HFFc6 (cell line): ENCODE measurements at regions not wholly inside any gene's neighbourhood (a gene's known extent, or its start where the extent isn't known, plus 50 kb on each side); places are given as distances from the start of the nearest gene placed in this dataset.

Experiments used
- DNase-seq: peaks from one replicate; pipeline ENCODE4 v3.0.0-alpha.2; 2018
- H3K27ac Mint-ChIP-seq: 2 replicates; pipeline ENCODE4 v1.8.0; 2020; ENCODE audit warnings: mild to moderate bottlenecking, mixed read lengths
- H3K27me3 Mint-ChIP-seq: 2 replicates; pipeline ENCODE4 v1.8.0; 2021; ENCODE audit warnings: mild to moderate bottlenecking, moderate library complexity, mixed read lengths; ENCODE audit not compliant: insufficient read depth
- H3K36me3 Mint-ChIP-seq: 2 replicates; pipeline ENCODE4 v1.8.0; 2021; ENCODE audit warnings: low read depth, mixed read lengths
- H3K4me1 Mint-ChIP-seq: 2 replicates; pipeline ENCODE4 v1.8.0; 2020; ENCODE audit warnings: low read depth, mixed read lengths
- H3K4me3 Mint-ChIP-seq: 2 replicates; pipeline ENCODE4 v1.8.0; 2020; ENCODE audit warnings: mild to moderate bottlenecking, moderate library complexity, mixed read lengths
- H3K9me3 Mint-ChIP-seq: 2 replicates; pipeline ENCODE4 v1.8.0; 2020; ENCODE audit warnings: mild to moderate bottlenecking, mixed read lengths
- TF ChIP-seq, protein P1 (sequence below): fragments of 200-600 bp; sonication (generic); IDR thresholded peaks from 2 replicates; pipeline ENCODE4 v1.5.0; 2021; ENCODE audit warnings: antibody characterized with exemption, mild to moderate bottlenecking

DNA sequence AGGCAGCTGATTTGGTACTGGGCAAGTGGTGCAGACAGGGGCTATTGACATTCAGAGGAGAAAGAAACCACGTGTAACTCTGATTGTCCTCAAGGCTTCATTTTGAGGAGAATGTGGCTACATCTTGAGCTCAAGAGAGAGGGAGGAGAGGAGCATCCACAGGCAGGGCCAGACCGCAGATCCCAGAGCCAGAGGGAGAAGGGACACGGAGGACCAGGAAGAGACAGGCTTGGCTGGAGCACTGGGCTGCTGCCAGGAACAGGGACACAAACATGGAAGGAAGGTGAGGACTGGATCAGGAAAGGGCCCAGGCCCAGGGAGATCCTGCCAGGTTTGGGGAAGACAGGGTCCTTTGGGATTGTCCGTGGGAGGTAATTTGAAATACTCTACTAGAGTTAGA lies 158.3 kb downstream of the GPAM start:
- Mint-ChIP-seq H3K27ac (no peak overlapping the region), H3K4me1 (no peaks in the 10 kb centered on the region), H3K36me3 (no peaks in the 10 kb centered on the region), H3K4me3 (no peak overlapping the region), H3K27me3 (no peaks in the 10 kb centered on the region; the same call in 1 of the 2 replicates), H3K9me3 (peaks cover 41% of the 10 kb centered on the region)
- TF ChIP-seq, protein P1, sequence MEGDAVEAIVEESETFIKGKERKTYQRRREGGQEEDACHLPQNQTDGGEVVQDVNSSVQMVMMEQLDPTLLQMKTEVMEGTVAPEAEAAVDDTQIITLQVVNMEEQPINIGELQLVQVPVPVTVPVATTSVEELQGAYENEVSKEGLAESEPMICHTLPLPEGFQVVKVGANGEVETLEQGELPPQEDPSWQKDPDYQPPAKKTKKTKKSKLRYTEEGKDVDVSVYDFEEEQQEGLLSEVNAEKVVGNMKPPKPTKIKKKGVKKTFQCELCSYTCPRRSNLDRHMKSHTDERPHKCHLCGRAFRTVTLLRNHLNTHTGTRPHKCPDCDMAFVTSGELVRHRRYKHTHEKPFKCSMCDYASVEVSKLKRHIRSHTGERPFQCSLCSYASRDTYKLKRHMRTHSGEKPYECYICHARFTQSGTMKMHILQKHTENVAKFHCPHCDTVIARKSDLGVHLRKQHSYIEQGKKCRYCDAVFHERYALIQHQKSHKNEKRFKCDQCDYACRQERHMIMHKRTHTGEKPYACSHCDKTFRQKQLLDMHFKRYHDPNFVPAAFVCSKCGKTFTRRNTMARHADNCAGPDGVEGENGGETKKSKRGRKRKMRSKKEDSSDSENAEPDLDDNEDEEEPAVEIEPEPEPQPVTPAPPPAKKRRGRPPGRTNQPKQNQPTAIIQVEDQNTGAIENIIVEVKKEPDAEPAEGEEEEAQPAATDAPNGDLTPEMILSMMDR = no peak
- no peak for DNase-seq

DNA sequence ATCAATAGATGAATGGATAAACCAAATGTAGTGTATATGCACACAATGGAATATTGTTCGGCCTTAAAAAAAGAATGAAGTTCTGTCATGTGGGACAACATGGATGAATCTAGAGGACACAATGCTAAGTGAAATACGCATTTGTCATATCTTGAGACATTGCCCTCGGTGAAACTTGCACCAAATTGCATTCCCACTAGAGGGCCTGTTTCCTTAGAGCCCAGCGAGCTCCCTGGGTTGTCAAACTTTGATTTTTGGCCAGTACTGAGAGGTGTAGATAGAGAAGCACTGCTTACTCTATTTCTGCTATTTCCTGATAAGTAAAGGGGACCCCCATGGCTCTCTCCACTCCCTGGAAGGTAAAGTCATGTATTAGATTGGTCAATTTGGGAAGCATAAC lies 157.1 kb downstream of the GPAM start:
- Mint-ChIP-seq H3K27me3 (no peaks in the 10 kb centered on the region; the same call in 1 of the 2 replicates), H3K4me3 (no peak overlapping the region), H3K36me3 (no peaks in the 10 kb centered on the region), H3K4me1 (no peaks in the 10 kb centered on the region), H3K9me3 (peaks cover 46% of the 10 kb centered on the region), H3K27ac (no peak overlapping the region)
- TF ChIP-seq, protein P1 = peak; percentile 10; the same call in 1 of the 2 replicates
- no peak for DNase-seq

DNA sequence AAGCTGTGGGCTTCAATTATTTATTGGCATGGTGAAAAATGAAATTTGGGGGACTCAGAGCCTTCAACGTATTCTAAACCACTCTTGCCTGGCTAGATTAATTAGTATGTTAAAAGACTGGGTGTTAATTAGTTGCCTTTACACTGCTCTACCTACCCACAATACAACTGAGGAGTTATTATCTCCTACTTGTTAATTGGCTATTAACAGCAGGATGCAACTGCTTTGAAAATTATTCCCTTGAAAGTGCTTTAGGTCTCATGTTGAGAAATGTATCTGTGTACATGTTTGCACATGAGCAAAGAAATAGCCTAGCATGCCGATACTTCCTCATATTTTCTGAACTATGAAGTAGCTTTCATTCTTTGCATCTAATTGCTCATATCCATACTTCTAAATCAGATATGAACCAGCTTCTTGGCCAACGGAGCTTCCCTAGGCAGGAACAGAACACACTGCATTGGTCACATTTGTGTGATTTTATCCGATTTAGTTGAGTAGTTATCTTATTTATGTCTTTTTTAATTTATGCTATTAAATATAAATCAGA lies 155.8 kb downstream of the GPAM start:
- DNase-seq = no peak
- no peaks in the 10 kb centered on the region for H3K36me3 Mint-ChIP-seq
- H3K4me3 Mint-ChIP-seq = no peak overlapping the region
- TF ChIP-seq, protein P1 = no peak
- H3K27me3 Mint-ChIP-seq = no peaks in the 10 kb centered on the region; the same call in 1 of the 2 replicates
- H3K4me1 Mint-ChIP-seq = no peaks in the 10 kb centered on the region
- H3K27ac Mint-ChIP-seq = no peak overlapping the region
- H3K9me3 Mint-ChIP-seq = peaks cover 56% of the 10 kb centered on the region

DNA sequence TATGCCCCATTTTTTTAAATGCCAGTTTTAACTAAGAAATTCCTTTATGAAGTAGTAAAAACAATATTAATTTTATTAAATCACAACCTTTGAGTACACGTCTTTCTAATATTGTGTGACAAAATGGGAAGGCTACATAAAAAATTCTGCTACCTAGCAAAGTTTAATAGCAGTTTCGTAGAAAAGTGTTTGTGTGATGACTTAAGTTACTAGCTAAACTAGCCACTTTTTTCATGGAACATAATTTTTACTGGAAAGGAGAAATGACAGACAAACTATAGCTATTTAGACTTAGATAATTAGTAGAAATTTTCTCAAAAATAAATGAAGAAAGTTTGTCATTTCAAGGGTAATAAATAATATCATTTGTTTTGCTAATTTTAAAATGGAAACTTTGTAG lies 153.1 kb downstream of the GPAM start:
- TF ChIP-seq, protein P1 = no peak
- DNase-seq = no peak
- Mint-ChIP-seq H3K9me3 (peaks cover 53% of the 10 kb centered on the region), H3K4me3 (no peak overlapping the region), H3K4me1 (no peaks in the 10 kb centered on the region), H3K36me3 (no peaks in the 10 kb centered on the region), H3K27me3 (no peaks in the 10 kb centered on the region), H3K27ac (no peak overlapping the region)

DNA sequence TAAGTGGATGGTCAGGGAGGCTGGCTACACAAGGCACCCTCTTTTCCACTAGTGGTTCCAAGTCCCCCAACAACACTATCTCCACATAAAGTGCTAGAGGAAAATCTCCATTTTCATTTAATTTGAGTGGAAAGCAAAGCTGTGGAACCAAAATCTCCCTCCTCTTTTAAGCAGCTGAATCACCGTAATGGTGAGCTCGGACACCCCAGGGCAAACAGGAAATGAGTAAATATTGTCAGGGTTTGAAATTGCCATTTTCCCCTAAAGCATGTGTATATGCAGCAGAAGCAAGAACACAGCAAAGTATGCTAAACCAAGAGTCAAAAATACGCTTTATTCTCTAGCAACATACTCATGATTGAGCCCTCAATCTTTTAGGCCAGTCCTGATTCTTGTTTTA lies 143.7 kb downstream of the GPAM start:
- TF ChIP-seq, protein P1 = no peak
- no peak for DNase-seq
- H3K27ac Mint-ChIP-seq = no peak overlapping the region
- no peaks in the 10 kb centered on the region for H3K4me1 Mint-ChIP-seq
- H3K4me3 Mint-ChIP-seq = no peak overlapping the region
- peaks cover 40% of the 10 kb centered on the region for H3K9me3 Mint-ChIP-seq
- H3K36me3 Mint-ChIP-seq = no peaks in the 10 kb centered on the region
- no peaks in the 10 kb centered on the region for H3K27me3 Mint-ChIP-seq

DNA sequence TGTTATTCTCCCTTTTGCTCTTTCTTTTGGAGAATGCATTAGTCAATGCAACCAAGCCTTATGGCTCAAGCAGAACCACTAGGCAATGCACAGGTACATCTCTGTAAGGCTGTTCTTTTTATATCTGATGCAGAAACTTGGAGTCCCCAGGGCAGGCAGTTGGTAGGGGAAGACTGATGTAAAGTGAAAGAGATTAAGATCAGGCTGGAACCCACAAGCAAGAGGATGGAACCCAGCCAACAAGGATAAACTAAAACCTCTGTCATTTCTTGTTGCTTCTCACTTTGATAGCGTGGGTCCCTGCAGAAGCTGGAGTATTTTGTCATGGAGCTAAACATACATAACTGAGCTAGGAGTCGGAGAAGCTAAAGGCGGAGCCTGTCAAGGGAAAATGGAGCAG lies 142.9 kb downstream of the GPAM start:
- no peaks in the 10 kb centered on the region for H3K36me3 Mint-ChIP-seq
- H3K4me3 Mint-ChIP-seq = no peak overlapping the region

More for the DNA sequence above, 142.9 kb downstream of the GPAM start:
- TF ChIP-seq, protein P1 = no peak
- peaks cover 37% of the 10 kb centered on the region for H3K9me3 Mint-ChIP-seq
- H3K27me3 Mint-ChIP-seq = no peaks in the 10 kb centered on the region
- no peak overlapping the region for H3K27ac Mint-ChIP-seq
- H3K4me1 Mint-ChIP-seq = no peaks in the 10 kb centered on the region
- DNase-seq = no peak
